ENCODE measurements at regions not wholly inside any gene's neighbourhood (a gene's known extent, or its start where the extent isn't known, plus 50 kb on each side); places are given as distances from the start of the nearest gene placed in this dataset.

- intact Hi-C loops (cut with micrococcal nuclease) = no loop called here
These were observed 690.0 kb upstream of the PIK3C3 start for GRCh38 chr18:41265047-41265446.

GRCh38 chr18:41263956-41264355 lies 691.1 kb upstream of the PIK3C3 start:
- intact Hi-C loops (cut with micrococcal nuclease) = no loop called here

- intact Hi-C loops (cut with micrococcal nuclease) = no loop called here
These were observed 692.3 kb upstream of the PIK3C3 start for GRCh38 chr18:41262688-41263087.

- intact Hi-C loops (cut with micrococcal nuclease) = no loop called here
These were observed 710.4 kb upstream of the PIK3C3 start for GRCh38 chr18:41244591-41245037.

- intact Hi-C loops (cut with micrococcal nuclease) = no loop called here
These were observed 717.7 kb upstream of the PIK3C3 start for GRCh38 chr18:41237317-41237716.

- intact Hi-C loops (cut with micrococcal nuclease) = no loop called here
These were observed 723.4 kb upstream of the PIK3C3 start for GRCh38 chr18:41231681-41232080.

- intact Hi-C loops (cut with micrococcal nuclease) = no loop called here
These were observed 727.0 kb upstream of the PIK3C3 start for GRCh38 chr18:41227993-41228392.

- intact Hi-C loops (cut with micrococcal nuclease) = no loop called here
These were observed 728.1 kb upstream of the PIK3C3 start for GRCh38 chr18:41226911-41227310.

GRCh38 chr18:41226186-41226585 lies 728.8 kb upstream of the PIK3C3 start:
- intact Hi-C loops (cut with micrococcal nuclease) = no loop called here

GRCh38 chr18:41216341-41217003 lies 738.6 kb upstream of the PIK3C3 start:
- intact Hi-C loops (cut with micrococcal nuclease) = no loop called here

GRCh38 chr18:41207706-41208105 lies 747.3 kb upstream of the PIK3C3 start:
- intact Hi-C loops (cut with micrococcal nuclease) = no loop called here

GRCh38 chr18:41206341-41206830 lies 748.6 kb upstream of the PIK3C3 start:
- intact Hi-C loops (cut with micrococcal nuclease) = no loop called here

- intact Hi-C loops (cut with micrococcal nuclease) = no loop called here
These were observed 755.8 kb upstream of the PIK3C3 start for GRCh38 chr18:41199212-41199611.

- intact Hi-C loops (cut with micrococcal nuclease) = no loop called here
These were observed 757.1 kb upstream of the PIK3C3 start for GRCh38 chr18:41197967-41198366.

GRCh38 chr18:41170346-41170745 lies 784.7 kb upstream of the PIK3C3 start:
- intact Hi-C loops (cut with micrococcal nuclease) = no loop called here

GRCh38 chr18:41165625-41166024 lies 789.4 kb upstream of the PIK3C3 start:
- intact Hi-C loops (cut with micrococcal nuclease) = no loop called here

- intact Hi-C loops (cut with micrococcal nuclease) = no loop called here
These were observed 792.3 kb upstream of the PIK3C3 start for GRCh38 chr18:41162781-41163180.

GRCh38 chr18:41162191-41162590 lies 792.8 kb upstream of the PIK3C3 start:
- intact Hi-C loops (cut with micrococcal nuclease) = no loop called here

- intact Hi-C loops (cut with micrococcal nuclease) = no loop called here
These were observed 798.9 kb upstream of the PIK3C3 start for GRCh38 chr18:41155910-41156851.

GRCh38 chr18:41155025-41155424 lies 800.0 kb upstream of the PIK3C3 start:
- intact Hi-C loops (cut with micrococcal nuclease) = no loop called here

- intact Hi-C loops (cut with micrococcal nuclease) = no loop called here
These were observed 801.2 kb upstream of the PIK3C3 start for GRCh38 chr18:41153871-41154270.

- intact Hi-C loops (cut with micrococcal nuclease) = no loop called here
These were observed 804.7 kb upstream of the PIK3C3 start for GRCh38 chr18:41150316-41150715.
